ENCODE measurements at regions not wholly inside any gene's neighbourhood (a gene's known extent, or its start where the extent isn't known, plus 50 kb on each side); places are given as distances from the start of the nearest gene placed in this dataset.

DNA sequence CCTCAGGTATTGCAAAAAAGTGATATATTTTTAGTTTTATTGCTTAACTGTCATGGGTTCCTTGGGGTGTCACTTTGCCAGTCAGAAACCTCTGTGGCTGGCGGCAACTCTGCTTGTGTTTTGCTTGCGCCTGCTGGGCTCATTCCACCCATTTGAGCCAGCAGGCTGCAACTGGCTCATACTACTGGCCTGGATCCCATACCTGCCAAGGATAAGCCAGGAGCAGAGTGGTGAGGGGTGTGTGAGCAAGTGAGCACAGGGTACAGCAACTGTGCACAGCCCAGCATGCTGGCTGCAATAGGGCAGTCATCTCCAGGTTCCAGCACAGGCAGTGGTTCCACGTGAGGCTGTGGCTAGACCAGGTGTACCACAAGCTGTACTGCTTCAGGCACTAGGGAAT lies 687.5 kb downstream of the NYAP2 start:
- TF ChIP-seq, protein P1, sequence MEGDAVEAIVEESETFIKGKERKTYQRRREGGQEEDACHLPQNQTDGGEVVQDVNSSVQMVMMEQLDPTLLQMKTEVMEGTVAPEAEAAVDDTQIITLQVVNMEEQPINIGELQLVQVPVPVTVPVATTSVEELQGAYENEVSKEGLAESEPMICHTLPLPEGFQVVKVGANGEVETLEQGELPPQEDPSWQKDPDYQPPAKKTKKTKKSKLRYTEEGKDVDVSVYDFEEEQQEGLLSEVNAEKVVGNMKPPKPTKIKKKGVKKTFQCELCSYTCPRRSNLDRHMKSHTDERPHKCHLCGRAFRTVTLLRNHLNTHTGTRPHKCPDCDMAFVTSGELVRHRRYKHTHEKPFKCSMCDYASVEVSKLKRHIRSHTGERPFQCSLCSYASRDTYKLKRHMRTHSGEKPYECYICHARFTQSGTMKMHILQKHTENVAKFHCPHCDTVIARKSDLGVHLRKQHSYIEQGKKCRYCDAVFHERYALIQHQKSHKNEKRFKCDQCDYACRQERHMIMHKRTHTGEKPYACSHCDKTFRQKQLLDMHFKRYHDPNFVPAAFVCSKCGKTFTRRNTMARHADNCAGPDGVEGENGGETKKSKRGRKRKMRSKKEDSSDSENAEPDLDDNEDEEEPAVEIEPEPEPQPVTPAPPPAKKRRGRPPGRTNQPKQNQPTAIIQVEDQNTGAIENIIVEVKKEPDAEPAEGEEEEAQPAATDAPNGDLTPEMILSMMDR (conservative IDR thresholded peaks at IDR 0.05; ENCODE audit: low read depth, low read length) = no peak
- TF ChIP-seq EZH2 (IDR thresholded peaks at IDR 0.05; ENCODE audit: borderline replicate concordance, low read depth, low read length, poor library complexity, severe bottlenecking) = no peak

All from A673 (cell line).